Caco-2 (cell line): ENCODE measurements at regions not wholly inside any gene's neighbourhood (a gene's known extent, or its start where the extent isn't known, plus 50 kb on each side); places are given as distances from the start of the nearest gene placed in this dataset.

Source experiments
- BruUV-seq: library from RNA; stranded (reverse); fragments of 400-500 nt; replicated peaks from 2 replicates; lab custom pipeline; 2021; lab: Mats Ljungman, UMichigan
- CTCF ChIA-PET: fragments of 300-600 bp; sonication (Branson Sonifier 250); formaldehyde crosslinking; loops from one replicate; lab custom pipeline; 2022; ENCODE audit warnings: antibody characterized with exemption; lab: Charles Lee
- POLR2A ChIA-PET: fragments of 300-600 bp; sonication (Branson Sonifier 250); formaldehyde crosslinking; loops from one replicate; lab custom pipeline; 2022; ENCODE audit warnings: antibody characterized with exemption; lab: Charles Lee
- DNase-seq, 2 experiments: peaks; one replicate each; pipeline versions ENCODE4 v3.0.0 to v3.0.0-alpha.2; 2020 to 2022
- H3K27me3 ChIP-seq: replicated peaks from 2 replicates; pipeline ENCODE4 v1.6.0; 2011; ENCODE audit warnings: low read length; ENCODE audit not compliant: control insufficient read depth, insufficient read depth
- H3K36me3 ChIP-seq: 2 replicates; pipeline ENCODE4 v1.5.1; 2011; ENCODE audit warnings: low read length; ENCODE audit not compliant: control insufficient read depth, insufficient read depth
- H3K4me1 ChIP-seq: fragments of 250-450 bp; sonication (Bioruptor Pico); 2 replicates; pipeline ENCODE4 v1.5.1; 2020; ENCODE audit warnings: mild to moderate bottlenecking
- H3K4me3 ChIP-seq: 2 replicates; pipeline ENCODE4 v1.5.1; 2011; ENCODE audit warnings: low read depth, mild to moderate bottlenecking, control low read depth, low read length
- H3K9me3 ChIP-seq: fragments of 250-450 bp; sonication (Bioruptor Pico); 2 replicates; pipeline ENCODE4 v1.5.1; 2020; ENCODE audit warnings: mild to moderate bottlenecking, moderate library complexity
- H3K27ac Mint-ChIP-seq: one replicate; pipeline ENCODE4 v1.8.0; 2022; ENCODE audit warnings: mixed read lengths; ENCODE audit not compliant: unreplicated experiment
- H3K27me3 Mint-ChIP-seq: one replicate; pipeline ENCODE4 v1.8.0; 2022; ENCODE audit warnings: mixed read lengths; ENCODE audit not compliant: insufficient read depth, unreplicated experiment
- H3K36me3 Mint-ChIP-seq: one replicate; pipeline ENCODE4 v1.8.0; 2022; ENCODE audit warnings: mild to moderate bottlenecking, mixed read lengths; ENCODE audit not compliant: insufficient read depth, unreplicated experiment
- H3K4me1 Mint-ChIP-seq: one replicate; pipeline ENCODE4 v1.8.0; 2022; ENCODE audit warnings: low read depth, mixed read lengths; ENCODE audit not compliant: unreplicated experiment
- H3K4me3 Mint-ChIP-seq: one replicate; pipeline ENCODE4 v1.8.0; 2022; ENCODE audit warnings: mild to moderate bottlenecking, moderate library complexity, mixed read lengths; ENCODE audit not compliant: unreplicated experiment
- H3K9me3 Mint-ChIP-seq: one replicate; pipeline ENCODE4 v1.8.0; 2022; ENCODE audit warnings: mixed read lengths; ENCODE audit not compliant: unreplicated experiment
- CTCF ChIP-seq, 2 experiments: fragments of 200-600 bp in 1 of 2; IDR thresholded peaks; 1 replicate in 1 of 2; 2 replicates in 1 of 2; pipeline versions ENCODE4 v1.5.1 to v1.8.0; 2011 to 2022; ENCODE audit warnings: antibody characterized with exemption in 1 of 2, control low read depth in 1 of 2, inconsistent platforms in 1 of 2, low read depth in 1 of 2, low read length in 1 of 2, mild to moderate bottlenecking in 1 of 2, moderate library complexity in 1 of 2; ENCODE audit not compliant: insufficient read depth in 1 of 2, severe bottlenecking in 1 of 2, unreplicated experiment in 1 of 2
- intact Hi-C: fragments of 100-400 bp; cut with micrococcal nuclease; formaldehyde crosslinking; loops from one replicate; pipeline ENCODE4 v1.10.0; 2022; ENCODE audit not compliant: unreplicated experiment

- Mint-ChIP-seq H3K27me3 (no peaks in the 10 kb centered on the region), H3K9me3 (peaks cover 10% of the 10 kb centered on the region), H3K36me3 (peaks cover 42% of the 10 kb centered on the region), H3K27ac (no peak overlapping the region), H3K4me3 (no peak overlapping the region), H3K4me1 (no peaks in the 10 kb centered on the region)
- no peak for DNase-seq
- Histone ChIP-seq H3K4me3 (no peak overlapping the region), H3K9me3 (0 out of 2 replicates have a peak, but pooled peaks cover 6% of the 10 kb centered on the region), H3K27me3 (no peaks in the 10 kb centered on the region), H3K36me3 (no peaks in the 10 kb centered on the region), H3K4me1 (no peaks in the 10 kb centered on the region)
- no peak for TF ChIP-seq CTCF (IDR thresholded peaks at IDR 0.05; ENCODE audit: insufficient read depth in 1 of 2, low read depth in 1 of 2, low read length in 1 of 2, severe bottlenecking in 1 of 2, unreplicated experiment in 1 of 2)
- POLR2A ChIA-PET, result no interaction called here
- intact Hi-C loops, result no loop called here
- CTCF ChIA-PET, result no interaction called here
- no TSS peak for BruUV-seq
Measured at GRCh38 chr6:150777736-150778135, 87.8 kb upstream of the MTHFD1L start.

- no peaks in the 10 kb centered on the region for H3K36me3 ChIP-seq
- TF ChIP-seq CTCF (IDR thresholded peaks at IDR 0.05; ENCODE audit: insufficient read depth in 1 of 2, low read depth in 1 of 2, low read length in 1 of 2, severe bottlenecking in 1 of 2, unreplicated experiment in 1 of 2), result no peak
- POLR2A ChIA-PET, result interaction anchor here (0.7 kb wide), 1 partner anchor 423 kb away, joined by 10 read pairs; no protein-coding TSS in a partner anchor
- no peaks in the 10 kb centered on the region for H3K27me3 ChIP-seq
- Mint-ChIP-seq H3K4me3 (no peak overlapping the region), H3K27ac (no peak overlapping the region), H3K4me1 (no peaks in the 10 kb centered on the region), H3K27me3 (no peaks in the 10 kb centered on the region), H3K9me3 (no peaks in the 10 kb centered on the region), H3K36me3 (peaks cover 37% of the 10 kb centered on the region)
- intact Hi-C loops, result no loop called here
- DNase-seq, result no peak
- no peaks in the 10 kb centered on the region for H3K4me1 ChIP-seq
- H3K9me3 ChIP-seq, result no peaks in the 10 kb centered on the region
- CTCF ChIA-PET, result interaction anchor here (0.7 kb wide), 1 partner anchor 29 kb away, joined by 6 read pairs; no protein-coding TSS in a partner anchor
- no TSS peak for BruUV-seq
- H3K4me3 ChIP-seq, result no peak overlapping the region
Measured at GRCh38 chr6:150783813-150784212, 81.7 kb upstream of the MTHFD1L start.

GRCh38 chr6:150787429-150787828 is 78.1 kb upstream of the MTHFD1L start:
- H3K36me3 Mint-ChIP-seq, result peaks cover 41% of the 10 kb centered on the region
- no peak for DNase-seq
- no peaks in the 10 kb centered on the region for H3K36me3 ChIP-seq
- H3K4me3 Mint-ChIP-seq, result no peak overlapping the region
- CTCF ChIA-PET, result no interaction called here
- H3K27me3 Mint-ChIP-seq, result no peaks in the 10 kb centered on the region
- no peaks in the 10 kb centered on the region for H3K4me1 Mint-ChIP-seq
- intact Hi-C loops, result no loop called here
- POLR2A ChIA-PET, result no interaction called here
- no peaks in the 10 kb centered on the region for H3K9me3 Mint-ChIP-seq
- no peaks in the 10 kb centered on the region for H3K4me1 ChIP-seq
- no peaks in the 10 kb centered on the region for H3K27me3 ChIP-seq
- no TSS peak for BruUV-seq
- no peak for TF ChIP-seq CTCF (IDR thresholded peaks at IDR 0.05; ENCODE audit: insufficient read depth in 1 of 2, low read depth in 1 of 2, low read length in 1 of 2, severe bottlenecking in 1 of 2, unreplicated experiment in 1 of 2)
- H3K9me3 ChIP-seq, result no peaks in the 10 kb centered on the region
- no peak overlapping the region for H3K4me3 ChIP-seq
- no peak overlapping the region for H3K27ac Mint-ChIP-seq
